ENCODE measurements at regions not wholly inside any gene's neighbourhood (a gene's known extent, or its start where the extent isn't known, plus 50 kb on each side); places are given as distances from the start of the nearest gene placed in this dataset.

- FAIRE-seq, result no peak
Measured at GRCh38 chr2:175647058-175647457, 355.0 kb downstream of the LNPK start.

More at GRCh38 chr2:175647058-175647457, 355.0 kb downstream of the LNPK start:
- no peaks in the 10 kb centered on the region for H3K36me3 ChIP-seq (ENCODE audit: control insufficient read depth in 2 of 4, insufficient read depth in 4 of 4, low read length in 3 of 4)
- H2AFZ ChIP-seq (ENCODE audit: low read length), result no peak overlapping the region
- H3K27ac ChIP-seq (ENCODE audit: low read depth, low read length), result no peak overlapping the region
- 94% methylated on average over 2 of the region's 2 CpGs; no CpG with 5 or more reads in 1 of the 2 experiments for WGBS, 2 experiments (ENCODE audit: extremely low coverage in 1 of 2, insufficient coverage in 1 of 2, insufficient read length in 1 of 2, insufficient replicate concordance in 2 of 2, low coverage in 1 of 2, low lambda C conversion rate in 2 of 2, missing lambda C conversion rate in 1 of 2)
- H3K56ac ChIP-seq (replicated peaks; ENCODE audit: insufficient read length, low read depth, low read length), result no peak overlapping the region
- H3K23ac ChIP-seq (ENCODE audit: insufficient read length), result no peak overlapping the region
- H3K23me2 ChIP-seq (ENCODE audit: low read depth, low read length), result no peaks in the 10 kb centered on the region
- no peak overlapping the region for H2BK12ac ChIP-seq (ENCODE audit: low read depth, low read length)
- no peak overlapping the region for H2BK20ac ChIP-seq (ENCODE audit: low read length)
- H3K9ac ChIP-seq (replicated peaks in 1 of 4; ENCODE audit: extremely low read depth in 1 of 4, low read depth in 3 of 4, low read length in 3 of 4), result no peak overlapping the region
- H3K4me1 ChIP-seq (replicated peaks in 1 of 4; ENCODE audit: control insufficient read depth in 3 of 4, insufficient read depth in 4 of 4, low read length in 3 of 4), result no peaks in the 10 kb centered on the region
- 0 out of 4 replicates have a peak, but pooled peaks cover 0 to 5% of the 10 kb centered on the region in 2 experiments for H3K9me3 ChIP-seq (ENCODE audit: insufficient read depth in 2 of 2, low read depth in 1 of 2, low read length in 1 of 2)
- no peak for DNase-seq (ENCODE audit: low read depth in 1 of 2, low spot score in 2 of 2)
- no peaks in the 10 kb centered on the region for H3K79me1 ChIP-seq (ENCODE audit: low read depth, low read length)
- H3K4me3 ChIP-seq (ENCODE audit: extremely low read depth in 1 of 4, insufficient read depth in 2 of 4, low read depth in 3 of 4, low read length in 4 of 4), result no peak overlapping the region
- H4K5ac ChIP-seq (ENCODE audit: insufficient read length, low read depth, low read length), result no peak overlapping the region
- H3K14ac ChIP-seq (ENCODE audit: insufficient read length), result no peak overlapping the region
- no peak overlapping the region for H4K8ac ChIP-seq (ENCODE audit: extremely low read depth, insufficient read depth, low read length)
- H3K79me2 ChIP-seq (ENCODE audit: control insufficient read depth in 1 of 2, insufficient read depth in 2 of 2, low read length in 2 of 2), result no peaks in the 10 kb centered on the region
- no peak overlapping the region for H4K91ac ChIP-seq (replicated peaks; ENCODE audit: insufficient read length, low read length)
- ChIA-PET CTCF (ENCODE audit: partially characterized antibody) (interaction anchor here (1.3 kb wide), 1 partner anchor 15 kb away, joined by 4 read pairs; no protein-coding TSS in a partner anchor), POLR2A (ENCODE audit: partially characterized antibody) (no interaction called here)
- TF ChIP-seq ATF3 (IDR thresholded peaks at IDR 0.05; ENCODE audit: insufficient read depth, low read depth, low read length) (no peak), RXRA (IDR thresholded peaks at IDR 0.05; ENCODE audit: insufficient read depth, low read depth, low read length) (no peak), RBBP5 (IDR thresholded peaks at IDR 0.05; ENCODE audit: borderline replicate concordance, low read depth, low read length) (no peak), SUZ12 (IDR thresholded peaks at IDR 0.05; ENCODE audit: low read length) (no peak), NANOG (IDR thresholded peaks at IDR 0.05; ENCODE audit: insufficient read depth, low read depth, low read length, poor library complexity, severe bottlenecking) (no peak), SP1 (IDR thresholded peaks at IDR 0.05; ENCODE audit: low read depth, low read length) (no peak), POLR2A (IDR thresholded peaks at IDR 0.05; ENCODE audit: control extremely low read depth in 1 of 2, low read depth in 2 of 2, low read length in 2 of 2) (no peak), TCF12 (IDR thresholded peaks at IDR 0.05; ENCODE audit: low read depth, low read length) (no peak), EZH2 (IDR thresholded peaks at IDR 0.05; ENCODE audit: low read depth, low read length, severe bottlenecking) (no peak), TAF1 (IDR thresholded peaks at IDR 0.05; ENCODE audit: low read depth, low read length) (no peak), YY1 (IDR thresholded peaks at IDR 0.05; ENCODE audit: low read depth, low read length) (no peak), EP300 (IDR thresholded peaks at IDR 0.05; ENCODE audit: borderline replicate concordance in 1 of 2, low read depth in 2 of 2, low read length in 2 of 2) (no peak), RAD21 (IDR thresholded peaks at IDR 0.05 in 1 of 2, conservative IDR thresholded peaks at IDR 0.05 in 1 of 2; ENCODE audit: low read depth in 2 of 2, low read length in 2 of 2) (no peak), KDM5A (IDR thresholded peaks at IDR 0.05; ENCODE audit: low read length) (no peak), CREB1 (IDR thresholded peaks at IDR 0.05) (no peak)
- H2BK5ac ChIP-seq (ENCODE audit: low read depth, low read length), result no peak overlapping the region
- H2AK5ac ChIP-seq (ENCODE audit: low read depth, low read length), result no peak overlapping the region
- no peak overlapping the region for H3K4ac ChIP-seq (replicated peaks; ENCODE audit: insufficient read length, low read depth, low read length)
- H3K18ac ChIP-seq (ENCODE audit: extremely low read depth, low read length), result no peak overlapping the region
- H3K27me3 ChIP-seq (replicated peaks in 1 of 4; ENCODE audit: control insufficient read depth in 3 of 4, extremely low read depth in 1 of 4, insufficient read depth in 3 of 4, low read length in 3 of 4), result no peaks in the 10 kb centered on the region
- H4K20me1 ChIP-seq (replicated peaks in 1 of 2; ENCODE audit: control insufficient read depth in 1 of 2, insufficient read depth in 2 of 2, low read length in 2 of 2), result no peaks in the 10 kb centered on the region
- H3K4me2 ChIP-seq (ENCODE audit: insufficient read depth in 1 of 2, low read depth in 2 of 2, low read length in 2 of 2), result no peak overlapping the region
- no peak overlapping the region for H2BK15ac ChIP-seq (ENCODE audit: low read length)
- H2BK120ac ChIP-seq (replicated peaks; ENCODE audit: low read depth, low read length), result no peak overlapping the region

All from H1 (cell line).